PFSK-1 (cell line): ENCODE measurements at regions not wholly inside any gene's neighbourhood (a gene's known extent, or its start where the extent isn't known, plus 50 kb on each side); places are given as distances from the start of the nearest gene placed in this dataset.

Experiments used
- FOXP2 ChIP-seq: optimal IDR thresholded peaks from 2 replicates; pipeline ENCODE3; 2011; ENCODE audit warnings: borderline replicate concordance, control low read depth, inconsistent platforms; ENCODE audit not compliant: insufficient read depth; ENCODE audit errors: extremely low read length, extremely low read depth
- POLR2AphosphoS5 ChIP-seq: IDR thresholded peaks from 2 replicates; pipeline ENCODE4 v1.6.1; 2012; ENCODE audit warnings: low read depth, mild to moderate bottlenecking, control low read depth, low read length, moderate library complexity
- SIN3A ChIP-seq: IDR thresholded peaks from 2 replicates; pipeline ENCODE4 v1.6.1; 2012; ENCODE audit warnings: mild to moderate bottlenecking, low read length, moderate library complexity, borderline replicate concordance; ENCODE audit not compliant: insufficient read depth
- TAF1 ChIP-seq: IDR thresholded peaks from 2 replicates; pipeline ENCODE4 v1.6.1; 2012; ENCODE audit warnings: low read length, control low read depth, borderline replicate concordance; ENCODE audit not compliant: insufficient read depth
- TF ChIP-seq, protein P1 (sequence below), 2 experiments: IDR thresholded peaks; 2 replicates each; pipeline versions ENCODE4 v1.6.1 to v1.8.0; 2011 to 2012; ENCODE audit warnings: low read depth in 2 of 2, low read length in 2 of 2, control low read depth in 1 of 2, inconsistent platforms in 1 of 2, mild to moderate bottlenecking in 1 of 2, moderate library complexity in 1 of 2; ENCODE audit not compliant: insufficient read depth in 1 of 2

DNA sequence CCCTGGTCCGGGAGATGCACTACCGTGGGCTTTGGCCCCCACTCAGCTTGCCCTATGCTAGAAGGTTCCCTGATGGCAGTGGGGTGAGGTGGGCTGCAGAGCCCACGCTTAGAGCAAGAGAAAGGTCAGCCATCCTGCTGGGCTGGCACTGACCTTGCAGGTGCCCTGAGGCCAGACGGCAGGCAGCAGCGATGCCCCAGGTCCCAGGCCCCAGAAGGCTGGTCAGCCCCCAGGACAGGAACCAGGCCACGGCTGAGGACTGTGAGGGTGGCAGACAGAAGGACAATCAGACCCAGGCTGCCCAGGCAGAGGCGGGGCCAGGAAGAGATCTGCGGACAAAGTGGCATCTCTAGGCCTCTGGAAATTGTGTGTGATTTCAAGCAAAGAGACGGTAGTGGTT, 231.7 kb downstream of the CTTN start:
- TF ChIP-seq FOXP2: no peak
- no peak for TF ChIP-seq POLR2AphosphoS5
- TF ChIP-seq TAF1: no peak
- no peak for TF ChIP-seq SIN3A
- TF ChIP-seq, protein P1, sequence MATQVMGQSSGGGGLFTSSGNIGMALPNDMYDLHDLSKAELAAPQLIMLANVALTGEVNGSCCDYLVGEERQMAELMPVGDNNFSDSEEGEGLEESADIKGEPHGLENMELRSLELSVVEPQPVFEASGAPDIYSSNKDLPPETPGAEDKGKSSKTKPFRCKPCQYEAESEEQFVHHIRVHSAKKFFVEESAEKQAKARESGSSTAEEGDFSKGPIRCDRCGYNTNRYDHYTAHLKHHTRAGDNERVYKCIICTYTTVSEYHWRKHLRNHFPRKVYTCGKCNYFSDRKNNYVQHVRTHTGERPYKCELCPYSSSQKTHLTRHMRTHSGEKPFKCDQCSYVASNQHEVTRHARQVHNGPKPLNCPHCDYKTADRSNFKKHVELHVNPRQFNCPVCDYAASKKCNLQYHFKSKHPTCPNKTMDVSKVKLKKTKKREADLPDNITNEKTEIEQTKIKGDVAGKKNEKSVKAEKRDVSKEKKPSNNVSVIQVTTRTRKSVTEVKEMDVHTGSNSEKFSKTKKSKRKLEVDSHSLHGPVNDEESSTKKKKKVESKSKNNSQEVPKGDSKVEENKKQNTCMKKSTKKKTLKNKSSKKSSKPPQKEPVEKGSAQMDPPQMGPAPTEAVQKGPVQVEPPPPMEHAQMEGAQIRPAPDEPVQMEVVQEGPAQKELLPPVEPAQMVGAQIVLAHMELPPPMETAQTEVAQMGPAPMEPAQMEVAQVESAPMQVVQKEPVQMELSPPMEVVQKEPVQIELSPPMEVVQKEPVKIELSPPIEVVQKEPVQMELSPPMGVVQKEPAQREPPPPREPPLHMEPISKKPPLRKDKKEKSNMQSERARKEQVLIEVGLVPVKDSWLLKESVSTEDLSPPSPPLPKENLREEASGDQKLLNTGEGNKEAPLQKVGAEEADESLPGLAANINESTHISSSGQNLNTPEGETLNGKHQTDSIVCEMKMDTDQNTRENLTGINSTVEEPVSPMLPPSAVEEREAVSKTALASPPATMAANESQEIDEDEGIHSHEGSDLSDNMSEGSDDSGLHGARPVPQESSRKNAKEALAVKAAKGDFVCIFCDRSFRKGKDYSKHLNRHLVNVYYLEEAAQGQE (IDR thresholded peaks at IDR 0.05; ENCODE audit: insufficient read depth in 1 of 2, low read depth in 2 of 2, low read length in 2 of 2): no peak

DNA sequence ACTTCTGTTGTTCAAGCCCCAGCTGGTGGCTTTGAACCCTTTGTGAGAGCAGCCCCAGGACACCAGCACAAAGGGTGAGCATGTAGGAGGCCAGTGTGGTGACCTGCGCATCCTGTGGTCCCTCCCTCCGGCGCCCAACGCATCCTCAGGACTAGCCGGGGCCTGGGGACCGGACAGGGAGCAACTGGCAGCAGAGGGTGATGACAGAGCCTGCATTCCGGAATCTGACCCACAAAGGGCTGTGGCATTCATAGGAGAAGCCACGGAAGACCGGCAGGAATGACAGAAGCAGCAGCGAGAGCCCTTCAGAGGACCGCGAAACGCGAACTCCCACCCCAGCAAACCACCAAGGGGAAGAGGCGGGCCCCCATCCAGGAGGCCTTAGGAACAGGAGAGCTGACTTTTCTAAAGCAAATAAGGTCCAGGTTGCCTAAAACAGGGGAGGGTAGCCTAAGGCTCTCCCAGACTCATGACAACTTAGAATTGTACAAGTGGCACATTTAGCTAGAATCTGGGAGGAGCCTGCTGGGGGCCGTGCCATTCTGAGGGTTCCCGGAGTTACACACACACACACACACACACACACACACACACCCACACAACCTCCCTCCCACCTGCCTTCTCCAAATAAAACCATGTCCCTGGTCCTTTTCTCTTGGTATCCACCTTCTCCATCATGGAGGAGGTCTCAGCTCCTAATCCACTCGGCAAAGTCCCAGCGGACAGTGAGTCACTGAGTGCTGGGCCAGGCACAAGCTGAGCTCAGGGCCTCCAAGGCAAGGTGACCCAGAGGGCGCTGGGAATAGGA, 232.7 kb downstream of the CTTN start:
- TF ChIP-seq POLR2AphosphoS5: no peak

DNA sequence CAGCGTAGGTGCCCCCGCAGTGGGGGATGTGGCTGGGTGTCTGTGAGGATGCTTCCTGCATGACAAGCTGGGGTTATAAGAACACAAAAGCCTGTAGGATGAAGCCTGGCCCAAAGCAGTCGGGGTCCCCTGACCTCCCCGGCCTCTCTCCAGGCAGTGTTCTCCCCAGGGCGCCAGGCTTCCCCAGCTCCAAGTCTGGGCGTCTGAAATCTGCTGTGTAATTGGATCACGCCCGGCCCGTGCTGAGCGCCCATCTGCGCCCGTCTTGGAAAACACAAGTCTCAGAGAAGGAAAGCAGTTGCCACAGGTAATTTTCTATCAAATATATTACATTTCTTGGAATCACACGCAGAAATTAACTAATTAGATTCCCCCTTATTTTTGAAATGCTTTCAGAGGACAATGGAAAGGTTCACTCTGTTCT, 233.3 kb downstream of the CTTN start:
- TF ChIP-seq SIN3A: no peak
- no peak for TF ChIP-seq FOXP2
- TF ChIP-seq, protein P1 (IDR thresholded peaks at IDR 0.05; ENCODE audit: insufficient read depth in 1 of 2, low read depth in 2 of 2, low read length in 2 of 2): no peak
- no peak for TF ChIP-seq POLR2AphosphoS5
- no peak for TF ChIP-seq TAF1

DNA sequence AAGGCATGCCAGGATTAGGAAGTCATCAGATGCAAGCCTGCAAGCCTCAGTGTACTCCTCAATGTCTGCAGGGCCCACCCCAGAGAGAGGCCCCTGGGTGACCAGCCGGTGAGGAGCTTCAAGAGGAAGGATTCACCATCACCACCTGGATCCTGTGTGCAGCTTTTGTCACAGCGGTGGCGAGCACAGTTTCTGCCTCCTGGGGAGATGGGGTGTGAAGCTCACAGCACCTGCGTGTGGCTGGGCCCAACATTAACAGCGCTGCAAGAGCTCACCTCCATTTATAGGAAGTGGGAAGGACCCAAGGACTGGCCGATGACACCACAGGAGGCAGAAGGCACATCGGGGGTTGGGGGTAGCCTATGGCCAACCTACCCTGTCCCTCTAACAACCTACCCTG, 235.3 kb downstream of the CTTN start:
- TF ChIP-seq SIN3A: no peak
- TF ChIP-seq, protein P1 (IDR thresholded peaks at IDR 0.05; ENCODE audit: insufficient read depth in 1 of 2, low read depth in 2 of 2, low read length in 2 of 2): no peak
- no peak for TF ChIP-seq TAF1
- TF ChIP-seq POLR2AphosphoS5: no peak
- TF ChIP-seq FOXP2: no peak

DNA sequence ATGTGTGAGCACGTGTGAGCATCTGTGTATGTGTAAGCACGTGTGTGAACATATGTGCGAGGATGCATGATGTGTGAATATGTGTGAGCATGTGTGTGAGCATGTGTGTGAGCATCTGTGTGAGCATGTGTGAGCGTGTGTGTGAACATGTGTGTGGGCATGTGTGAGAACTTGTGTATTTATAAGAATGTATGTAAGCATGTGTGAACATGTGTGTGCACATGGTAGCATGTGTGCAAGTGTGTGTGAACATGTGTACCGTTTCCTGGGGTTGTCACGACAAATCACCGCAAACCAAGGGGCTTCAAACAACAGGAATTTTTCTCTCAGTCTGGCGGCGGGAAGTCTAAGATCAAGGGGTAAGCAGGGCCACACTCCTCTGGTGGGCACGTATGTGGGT, 238.3 kb downstream of the CTTN start:
- no peak for TF ChIP-seq FOXP2
- TF ChIP-seq, protein P1 (IDR thresholded peaks at IDR 0.05; ENCODE audit: insufficient read depth in 1 of 2, low read depth in 2 of 2, low read length in 2 of 2): no peak
- no peak for TF ChIP-seq SIN3A
- TF ChIP-seq POLR2AphosphoS5: no peak
- no peak for TF ChIP-seq TAF1
